GM18508 (cell line): ENCODE measurements at regions not wholly inside any gene's neighbourhood (a gene's known extent, or its start where the extent isn't known, plus 50 kb on each side); places are given as distances from the start of the nearest gene placed in this dataset.

Experiments used
- ATAC-seq: cut with Tn5 transposase; IDR thresholded peaks from one replicate; pipeline ENCODE4 v1.9.1; 2021; ENCODE audit warnings: moderate number of reproducible peaks; ENCODE audit not compliant: insufficient read depth, unreplicated experiment

DNA sequence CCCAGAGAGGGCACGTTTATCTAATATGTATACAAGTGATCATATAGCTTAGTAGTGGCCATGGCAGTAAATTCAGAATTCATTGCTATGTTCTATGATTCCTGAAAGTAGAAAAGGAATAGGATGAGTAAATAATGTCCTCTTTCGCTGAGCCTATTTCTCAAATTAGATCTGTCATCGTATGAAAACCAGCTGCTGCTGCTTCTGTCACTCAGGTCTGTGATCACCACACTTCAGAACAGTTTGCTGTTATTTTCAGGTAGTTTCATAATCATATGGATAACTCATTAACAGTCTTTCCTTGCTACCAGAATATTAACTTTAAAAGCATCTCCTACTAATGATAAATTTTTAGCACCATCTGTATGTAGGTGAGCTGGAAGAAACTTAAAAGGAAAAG is 289.1 kb upstream of the AZI2 start:
- no peak for ATAC-seq

DNA sequence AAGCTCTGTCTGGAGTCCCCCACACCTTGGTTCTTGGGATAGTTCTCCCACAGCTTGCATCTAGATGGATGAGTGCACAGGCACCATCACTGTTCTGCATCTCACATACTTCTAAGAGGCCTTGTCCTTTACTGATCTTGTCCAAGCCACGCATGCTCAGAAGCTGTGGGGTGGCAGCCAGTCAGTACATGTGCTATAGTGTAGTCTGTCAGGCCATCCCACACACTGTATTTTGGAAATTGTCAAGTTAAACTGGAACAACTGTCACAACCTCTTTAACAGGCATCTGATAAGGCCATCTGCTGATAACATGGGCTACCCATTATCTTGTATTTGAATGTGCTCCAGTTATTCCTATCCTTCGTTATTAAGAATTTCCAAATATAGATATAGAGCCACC is 296.5 kb upstream of the AZI2 start:
- no peak for ATAC-seq

DNA sequence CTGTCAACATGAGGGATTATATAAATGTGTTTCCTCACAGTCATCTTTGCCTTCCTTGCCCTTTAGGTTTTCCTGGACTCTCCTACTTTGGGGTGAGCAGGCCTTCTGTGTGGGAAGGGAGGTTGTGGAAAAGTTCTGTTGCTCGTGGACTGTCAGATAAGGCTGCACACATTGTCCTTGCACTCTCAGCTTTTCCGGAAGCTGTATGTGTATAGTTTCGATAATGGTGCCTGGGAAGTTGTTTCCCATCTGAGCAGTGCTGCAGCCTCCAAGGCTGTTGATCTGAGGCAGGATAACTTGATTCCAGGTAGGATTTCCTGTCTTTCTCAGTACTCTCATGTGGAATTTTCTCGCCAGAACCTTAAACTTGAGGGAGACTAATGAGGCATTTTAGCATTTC is 297.8 kb upstream of the AZI2 start:
- ATAC-seq = no peak

DNA sequence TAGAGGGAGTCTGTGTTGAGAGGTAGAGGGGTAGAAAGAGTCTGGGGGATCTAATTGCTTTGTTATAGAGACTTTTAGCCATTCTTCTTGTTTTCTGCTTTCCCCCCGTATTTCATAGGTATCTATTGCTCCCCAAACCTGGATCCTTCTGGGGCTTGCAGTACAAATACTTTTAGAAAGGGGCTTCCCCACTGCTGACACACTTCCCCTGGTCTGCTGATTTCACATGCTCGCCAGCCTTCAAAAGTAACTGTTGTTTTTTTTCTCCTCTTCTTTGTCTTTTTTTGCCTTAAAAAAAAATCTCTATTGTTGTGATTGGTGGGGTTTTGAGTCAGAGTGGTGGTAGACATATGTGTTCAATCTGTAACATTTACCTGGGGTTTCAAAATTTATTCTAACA is 300.6 kb upstream of the AZI2 start:
- no peak for ATAC-seq

DNA sequence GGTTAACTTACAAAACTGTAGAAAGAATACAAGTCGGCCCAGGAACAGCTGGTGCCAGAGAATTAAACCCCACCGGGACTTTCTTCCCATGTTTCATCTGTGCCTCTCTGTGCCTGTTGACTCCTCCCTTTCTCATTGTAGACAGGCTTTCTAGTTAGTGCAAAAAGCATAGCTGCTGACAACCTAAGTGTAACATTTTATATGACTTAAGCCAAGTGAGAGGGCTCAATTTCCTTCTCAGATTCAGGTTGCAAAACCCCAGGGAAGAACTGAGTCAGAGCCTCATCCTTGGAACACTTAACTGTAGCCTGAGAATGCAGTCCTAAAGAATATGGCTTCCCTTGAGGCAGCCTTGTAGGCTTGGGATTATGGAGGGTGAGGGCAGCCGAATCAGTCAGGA is 302.5 kb upstream of the AZI2 start:
- ATAC-seq = no peak

DNA sequence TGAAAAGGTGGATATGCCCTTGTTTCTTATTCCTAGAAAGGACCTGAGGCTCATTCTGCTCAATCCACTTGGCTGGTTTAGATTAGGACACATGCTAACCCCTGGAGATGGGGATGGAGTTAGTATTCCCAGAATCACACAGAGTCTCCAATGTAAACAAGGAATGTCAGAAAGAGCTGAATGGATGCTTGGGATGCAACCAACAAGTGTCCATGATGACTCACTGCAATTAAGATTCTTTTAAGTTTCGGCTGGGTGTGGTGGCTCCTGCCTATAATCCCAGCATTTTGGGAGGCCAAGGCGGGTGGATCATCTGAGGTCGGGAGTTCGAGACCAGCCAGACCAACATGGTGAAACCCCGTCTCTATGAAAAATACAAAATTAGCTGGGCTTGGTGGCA is 315.5 kb upstream of the AZI2 start:
- ATAC-seq = no peak

DNA sequence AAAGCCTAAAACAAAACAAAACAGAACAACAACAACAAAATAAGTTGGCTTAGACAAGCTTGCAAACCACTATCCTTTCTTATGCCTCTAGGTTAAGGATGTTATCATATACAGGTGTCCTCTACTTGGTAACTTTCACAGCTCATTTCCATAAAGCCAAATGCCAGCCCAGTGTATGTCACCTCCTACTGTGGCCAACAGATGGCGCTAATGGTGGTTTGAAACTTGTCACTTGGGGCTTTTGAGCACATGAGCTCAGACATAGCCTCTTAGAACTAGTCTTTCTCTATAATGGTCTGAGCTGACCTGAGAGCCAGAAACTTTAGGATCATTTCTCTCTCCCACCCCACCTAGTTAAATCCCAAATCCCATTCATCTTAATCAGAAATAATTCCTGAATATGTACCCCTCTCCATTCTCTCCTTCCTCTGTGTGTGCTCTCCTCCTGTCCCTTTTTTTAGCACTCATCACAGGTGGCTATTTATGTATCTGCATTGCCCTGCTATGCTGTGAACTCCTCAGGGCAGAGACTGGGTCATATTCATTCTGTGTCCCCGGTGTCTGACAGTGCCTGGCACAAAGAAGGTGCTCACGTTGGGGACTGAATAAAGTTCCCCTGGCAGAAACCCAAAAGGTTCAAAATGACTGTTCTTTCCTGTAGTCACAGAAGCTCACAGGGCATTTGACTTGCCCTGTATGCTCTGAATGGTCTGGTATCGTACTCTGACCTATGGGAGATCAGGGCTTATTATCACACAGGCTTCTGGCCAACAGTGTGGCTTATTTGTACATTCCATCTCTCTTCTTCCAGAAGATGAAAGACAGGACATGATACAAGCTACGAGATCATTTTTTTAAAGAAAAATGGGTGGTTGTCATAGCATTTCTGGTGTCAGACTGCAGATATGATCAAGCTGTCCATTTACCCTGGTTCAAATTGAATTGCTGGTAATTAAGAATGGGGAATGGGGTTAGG is 319.3 kb upstream of the AZI2 start:
- peak; percentile 91 for ATAC-seq

DNA sequence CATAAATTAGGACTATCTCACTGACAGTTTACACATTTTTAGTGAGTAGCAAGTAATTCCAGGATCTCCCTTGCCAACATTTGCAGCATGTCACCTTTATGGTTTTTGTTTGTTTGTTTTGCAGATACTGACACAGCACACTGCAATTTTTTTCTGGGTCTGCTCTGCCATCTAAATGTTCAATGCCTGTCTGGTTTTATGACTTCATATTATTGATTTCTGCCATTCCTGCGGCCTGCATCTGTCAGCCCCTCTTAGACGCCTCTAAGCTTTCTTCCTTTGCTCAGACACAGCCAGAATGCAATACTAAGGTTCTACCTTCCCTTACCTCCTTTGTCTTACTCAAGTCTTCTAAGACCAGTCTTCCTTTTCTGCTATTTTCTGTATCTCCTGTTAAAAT is 321.2 kb upstream of the AZI2 start:
- ATAC-seq = no peak

DNA sequence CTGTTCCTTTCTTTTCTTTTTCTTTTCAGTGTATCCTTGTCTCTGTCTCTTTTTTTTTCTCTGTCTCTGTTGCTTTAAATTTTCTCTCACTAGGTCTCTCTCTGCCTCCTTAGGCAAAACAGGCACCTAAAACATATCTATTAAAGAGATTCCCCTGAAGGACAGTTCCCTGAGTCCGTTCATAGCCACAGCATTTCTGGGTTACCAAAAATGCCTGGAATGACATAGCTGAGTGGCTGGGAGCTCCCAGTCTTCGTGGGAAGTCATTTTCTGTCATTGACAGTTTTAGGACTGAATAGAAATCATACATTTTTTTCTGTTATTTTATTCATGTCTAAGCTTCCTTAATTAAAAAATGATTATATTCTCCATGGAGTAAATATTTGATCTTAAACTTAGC is 323.8 kb upstream of the AZI2 start:
- no peak for ATAC-seq

DNA sequence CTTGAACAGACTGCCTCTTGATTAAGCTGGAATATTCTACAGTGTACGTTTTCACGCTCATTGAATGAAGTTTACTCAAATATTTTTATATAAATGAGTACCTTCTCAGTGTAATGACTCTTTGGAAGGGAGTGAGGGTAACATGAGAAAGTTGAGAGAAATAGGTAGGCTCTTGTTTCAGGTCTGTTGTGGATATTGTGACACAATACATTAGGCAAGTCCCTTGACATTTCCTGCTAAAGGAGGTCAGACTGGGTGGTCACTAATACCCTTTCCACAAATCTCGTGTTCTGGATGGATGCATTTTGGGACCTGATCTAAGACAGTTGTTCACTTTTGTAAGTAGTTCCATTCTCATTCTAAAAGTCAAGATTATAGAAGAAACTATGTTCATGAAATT is 324.8 kb upstream of the AZI2 start:
- no peak for ATAC-seq

DNA sequence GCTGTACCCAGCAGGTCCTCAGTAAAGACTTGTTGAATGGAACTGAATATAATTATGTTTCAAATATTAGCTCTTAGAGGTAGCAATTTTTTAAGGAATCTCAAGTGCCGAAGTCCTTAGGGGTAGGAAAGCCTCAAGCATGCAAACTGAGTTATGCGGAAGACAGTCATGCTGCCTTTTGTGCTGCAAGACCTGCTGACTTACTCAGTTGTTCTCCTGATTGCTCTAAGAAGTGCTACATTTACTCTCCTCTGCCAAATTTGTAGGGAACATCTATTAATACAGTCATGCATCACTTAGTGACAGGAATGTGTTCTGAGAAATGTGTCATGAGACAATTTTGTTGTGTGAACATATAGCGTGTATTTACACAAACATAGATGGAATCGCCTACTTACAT is 325.6 kb upstream of the AZI2 start:
- ATAC-seq = no peak

DNA sequence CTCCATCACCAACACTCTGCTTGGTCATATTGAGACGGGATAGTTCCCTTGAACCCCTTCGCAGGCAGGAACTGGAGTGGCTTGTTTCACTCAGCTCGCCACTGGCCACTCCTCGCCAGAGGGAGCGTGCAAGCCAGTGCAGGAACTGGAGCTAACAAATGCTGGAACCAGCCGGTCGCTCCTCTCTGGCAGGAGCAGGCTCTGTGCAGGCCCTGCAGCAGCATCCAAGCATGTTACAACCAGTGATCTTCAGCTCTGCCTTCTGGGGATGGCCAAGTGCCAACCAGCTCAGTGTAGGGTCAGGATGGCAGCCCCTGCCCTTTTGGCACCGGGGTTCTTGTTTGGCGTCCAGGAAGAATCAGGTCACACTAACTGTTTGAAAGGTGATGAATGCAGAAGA is 329.0 kb upstream of the AZI2 start:
- no peak for ATAC-seq

DNA sequence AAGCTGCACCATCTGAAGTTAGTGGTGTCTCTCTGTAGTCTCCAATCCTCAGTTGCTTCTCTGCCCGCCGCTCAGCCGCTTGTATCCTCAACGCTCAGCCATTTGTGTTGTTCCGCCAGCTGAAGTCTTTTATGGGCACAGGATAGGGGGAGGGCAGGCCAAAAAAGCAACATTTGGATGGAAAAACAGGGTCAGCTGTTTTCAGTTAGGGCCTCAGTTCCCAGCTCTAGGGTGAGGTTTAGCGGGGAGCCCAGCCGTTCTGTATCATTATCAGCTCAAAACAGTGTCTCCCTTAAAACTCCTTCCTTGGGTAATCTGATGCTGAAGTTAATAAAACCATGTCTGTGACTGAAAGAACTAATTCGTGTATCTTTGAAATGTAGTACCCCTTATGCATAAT is 329.5 kb upstream of the AZI2 start:
- no peak for ATAC-seq

DNA sequence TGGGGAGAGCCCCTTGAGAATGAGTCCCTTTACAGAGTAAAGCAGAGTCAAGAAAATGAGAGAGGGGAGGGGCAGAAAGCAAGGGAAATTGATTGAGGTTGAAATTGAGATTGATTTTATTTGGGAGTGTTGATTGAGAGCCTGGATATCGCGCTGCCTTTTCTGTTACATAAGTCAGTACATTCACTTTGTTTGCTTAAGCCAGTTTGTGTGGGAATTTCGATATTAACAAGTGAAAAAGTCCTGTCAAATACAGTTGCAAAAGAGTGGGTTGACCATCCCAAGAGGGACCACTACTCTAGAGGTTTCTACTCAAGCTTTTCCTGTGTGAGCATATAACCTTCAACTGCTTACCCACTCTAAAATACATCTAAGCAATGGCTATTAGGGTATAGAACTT is 331.4 kb upstream of the AZI2 start:
- no peak for ATAC-seq

DNA sequence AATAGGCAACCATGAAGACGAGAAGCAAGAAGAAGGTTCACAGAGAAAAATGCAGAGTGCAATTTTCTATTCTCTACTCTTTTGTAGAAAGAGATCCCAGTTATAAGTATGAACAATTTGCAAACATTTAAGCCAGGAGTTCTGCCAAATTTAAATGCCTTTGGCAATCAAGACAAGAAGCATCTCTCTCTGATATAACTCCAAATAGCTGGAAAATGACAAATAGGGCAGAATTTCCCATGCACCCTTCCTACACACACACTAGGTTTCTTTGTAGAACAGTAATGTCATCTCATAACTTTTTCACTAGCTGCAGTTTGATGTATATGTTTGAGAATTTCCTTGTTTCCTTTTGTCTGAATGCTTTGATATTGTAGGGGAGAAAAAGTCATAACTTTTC is 333.5 kb upstream of the AZI2 start:
- ATAC-seq = no peak

DNA sequence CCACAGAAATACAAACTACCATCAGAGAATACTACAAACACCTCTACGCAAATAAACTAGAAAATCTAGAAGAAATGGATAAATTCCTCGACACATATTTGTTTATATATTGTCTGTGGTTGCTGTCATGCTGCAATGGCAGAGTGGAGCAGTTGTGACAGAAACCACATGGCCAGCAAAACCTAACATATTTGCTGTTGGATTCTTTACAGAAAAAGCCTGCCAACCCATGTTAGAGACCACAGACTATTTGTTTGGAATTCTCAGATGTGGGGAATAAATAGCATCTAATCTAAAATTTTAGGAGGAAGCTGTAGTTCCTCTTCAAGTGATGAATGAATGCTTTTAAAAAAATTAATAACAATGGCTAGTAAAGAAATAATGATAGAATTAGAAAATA is 341.6 kb upstream of the AZI2 start:
- ATAC-seq = no peak

DNA sequence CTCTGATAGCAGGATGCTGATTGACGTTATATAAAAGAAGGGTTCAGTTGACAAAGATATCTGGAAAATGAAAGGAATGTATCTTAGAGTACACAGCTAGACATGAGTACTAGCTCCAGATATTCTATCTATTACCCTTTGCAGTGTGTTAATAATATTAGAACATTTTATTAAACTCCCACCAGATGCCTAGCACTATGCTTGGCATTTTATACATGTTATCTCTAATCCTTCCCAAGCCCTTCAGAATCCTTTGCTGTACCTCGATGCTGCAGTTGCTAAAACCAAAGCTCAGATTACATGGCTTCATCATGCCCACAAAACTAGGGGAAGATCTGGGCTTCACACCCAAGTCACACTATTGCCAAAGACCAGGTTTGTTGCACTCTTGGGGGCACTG is 350.1 kb upstream of the AZI2 start:
- ATAC-seq = no peak

DNA sequence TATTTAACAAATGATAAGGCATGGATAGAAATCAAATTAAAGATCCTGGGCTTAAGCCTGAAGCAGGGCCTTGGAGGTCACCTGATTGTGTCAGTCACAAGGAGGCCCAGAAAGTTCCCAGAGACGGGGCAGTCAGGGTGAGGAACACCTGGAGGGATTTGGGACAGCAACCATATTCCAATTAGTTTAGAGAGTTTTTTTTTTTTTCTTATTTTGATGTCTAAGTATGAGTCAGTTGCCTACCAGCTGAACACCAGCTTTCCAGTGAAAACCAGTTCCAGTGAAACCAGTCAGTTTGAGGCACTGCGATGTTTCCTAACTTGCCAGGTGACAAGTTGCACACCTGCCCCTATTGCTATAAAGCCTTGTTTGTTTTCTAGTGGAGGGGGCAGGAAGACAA is 350.7 kb upstream of the AZI2 start:
- no peak for ATAC-seq

DNA sequence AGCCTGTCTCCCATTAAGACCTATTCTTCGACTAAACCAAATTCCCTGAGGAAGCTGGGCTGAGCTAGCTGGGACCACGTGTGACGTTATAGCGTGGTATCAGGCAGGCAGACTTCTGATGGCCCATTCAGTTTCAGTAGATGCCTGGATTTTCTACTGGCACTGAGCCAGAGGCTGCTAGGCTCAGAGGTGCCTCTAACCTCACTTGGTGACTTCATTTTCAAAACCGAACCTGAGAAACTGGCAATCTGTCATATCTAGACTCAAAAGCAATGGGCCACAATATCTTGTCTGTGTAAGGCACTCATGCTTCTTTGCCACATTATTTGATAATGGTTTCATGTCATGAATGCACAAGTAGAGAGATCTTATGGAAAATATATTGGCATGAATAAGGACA is 352.1 kb upstream of the AZI2 start:
- no peak for ATAC-seq

DNA sequence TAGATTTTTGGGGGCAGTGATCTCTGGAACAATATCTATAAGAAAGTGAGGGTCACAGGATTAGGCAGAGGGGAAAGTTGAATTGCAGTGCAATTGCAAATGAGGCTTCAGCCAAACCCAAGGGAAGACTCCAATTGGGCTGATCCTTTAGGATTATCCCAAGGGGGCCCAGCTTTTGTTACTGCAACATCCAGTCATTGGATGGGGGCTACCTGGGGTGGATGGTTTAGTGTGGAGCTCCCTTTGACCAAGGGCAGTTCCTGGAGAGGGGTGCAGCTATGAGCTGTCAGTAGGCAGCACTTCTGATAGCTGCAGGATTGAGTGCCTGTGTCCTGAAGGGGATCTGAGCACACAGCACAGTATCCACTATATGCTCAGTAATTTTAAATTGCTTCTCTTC is 355.2 kb upstream of the AZI2 start:
- ATAC-seq = no peak

DNA sequence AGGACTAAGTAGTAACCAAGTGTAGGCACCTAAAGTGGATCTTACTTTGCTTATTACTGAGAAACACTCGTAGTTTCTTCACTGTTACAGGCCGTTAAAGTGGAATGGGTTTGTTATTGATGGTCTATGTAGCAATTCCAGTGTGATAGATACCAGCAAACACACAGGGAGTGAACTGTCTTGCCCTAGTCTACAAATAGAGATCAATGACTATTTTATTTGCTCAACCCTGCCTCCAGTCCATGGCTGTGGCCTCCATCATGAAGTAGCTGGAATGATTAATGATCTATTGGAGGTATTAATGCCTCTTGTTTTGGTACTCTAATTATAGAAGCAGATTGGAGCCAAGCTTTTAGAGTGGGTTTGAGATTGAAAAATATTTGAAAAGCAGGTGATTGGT is 362.7 kb upstream of the AZI2 start:
- no peak for ATAC-seq

DNA sequence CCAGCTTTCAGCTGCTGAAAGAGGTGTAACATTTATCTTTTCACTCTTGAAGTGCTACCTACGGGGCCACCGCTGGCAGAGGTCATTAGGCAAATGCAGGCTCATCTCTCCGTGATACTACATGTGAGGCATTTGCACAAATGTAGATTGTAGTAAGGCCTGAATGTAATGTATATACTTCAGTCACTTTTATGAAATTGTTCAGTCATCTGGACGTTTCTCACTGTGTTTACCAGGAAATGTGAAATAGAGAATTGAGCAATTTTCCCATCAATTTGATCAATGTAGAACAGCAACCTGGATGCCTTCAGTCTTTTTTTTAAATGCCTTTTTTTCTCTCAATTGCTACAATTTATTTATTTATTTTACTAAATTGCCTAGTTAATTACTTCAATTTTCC is 368.3 kb upstream of the AZI2 start:
- no peak for ATAC-seq
